HepG2 (cell line): ENCODE measurements at regions not wholly inside any gene's neighbourhood (a gene's known extent, or its start where the extent isn't known, plus 50 kb on each side); places are given as distances from the start of the nearest gene placed in this dataset.

ENCODE experiments used
- DDIT3 ChIP-seq: sonication (generic); formaldehyde crosslinking; IDR thresholded peaks from 2 replicates; pipeline ENCODE4 v1.4.0; 2020; ENCODE audit warnings: mild to moderate bottlenecking, missing genetic modification reagents
- PRDM15 ChIP-seq: sonication (generic); formaldehyde crosslinking; IDR thresholded peaks from 2 replicates; pipeline ENCODE4 v1.4.0; 2020; ENCODE audit warnings: missing genetic modification reagents
- TAF1 ChIP-seq: sonication (generic); formaldehyde crosslinking; IDR thresholded peaks from 2 replicates; pipeline ENCODE4 v1.4.0; 2020; ENCODE audit warnings: missing genetic modification reagents
- ZBTB26 ChIP-seq: IDR thresholded peaks from 2 replicates; pipeline ENCODE4 v1.6.1; 2016; ENCODE audit warnings: missing compliant biosample characterization, missing genetic modification reagents, borderline replicate concordance
- ZNF891 ChIP-seq: sonication (generic); formaldehyde crosslinking; IDR thresholded peaks from 2 replicates; pipeline ENCODE4 v1.5.0; 2020; ENCODE audit warnings: mild to moderate bottlenecking, missing genetic modification reagents

GRCh38 chr12:73180734-73181133, 908.6 kb downstream of the TRHDE start:
- TF ChIP-seq ZNF891 (no peak), ZBTB26 (no peak), TAF1 (no peak), DDIT3 (CRISPR knock-in tag) (no peak), PRDM15 (CRISPR knock-in tag) (no peak)
